ENCODE measurements at regions not wholly inside any gene's neighbourhood (a gene's known extent, or its start where the extent isn't known, plus 50 kb on each side); places are given as distances from the start of the nearest gene placed in this dataset.

GRCh38 chr15:87777054-87777561 lies 479.4 kb downstream of the NTRK3 start:
- ChIA-PET POLR2A (no interaction called here), CTCF (interaction anchor here (0.6 to 0.9 kb wide), 2 partner anchors 104 to 172 kb away, joined by 3 to 5 read pairs; no protein-coding TSS in a partner anchor)
- no peaks in the 10 kb centered on the region for H3K4me1 ChIP-seq (ENCODE audit: control insufficient read depth, insufficient read depth, low read length)
- no peaks in the 10 kb centered on the region for H3K9me3 ChIP-seq (ENCODE audit: control insufficient read depth, insufficient read depth, low read depth, low read length)
- H3K4me3 ChIP-seq (ENCODE audit: low read depth, low read length): no peak overlapping the region
- H3K36me3 ChIP-seq (ENCODE audit: control insufficient read depth in 2 of 2, insufficient read depth in 1 of 2, low read length in 2 of 2): no peaks in the 10 kb centered on the region
- TF ChIP-seq ZNF184 (tag by site-specific recombination; IDR thresholded peaks at IDR 0.05) (no peak), ZNF600 (tag by site-specific recombination; IDR thresholded peaks at IDR 0.05) (no peak), KLF9 (tag by site-specific recombination; IDR thresholded peaks at IDR 0.05; ENCODE audit: low read depth) (no peak), ZEB2 (tag by site-specific recombination; IDR thresholded peaks at IDR 0.05) (no peak), INSM2 (tag by site-specific recombination; IDR thresholded peaks at IDR 0.05) (no peak), ZNF169 (tag by site-specific recombination; IDR thresholded peaks at IDR 0.05) (no peak), ZNF175 (tag by site-specific recombination; IDR thresholded peaks at IDR 0.05) (no peak), ZSCAN18 (tag by site-specific recombination; IDR thresholded peaks at IDR 0.05) (no peak), KLF7 (tag by site-specific recombination; IDR thresholded peaks at IDR 0.05; ENCODE audit: borderline replicate concordance) (no peak), PRDM10 (tag by site-specific recombination; IDR thresholded peaks at IDR 0.05) (no peak), ZNF155 (tag by site-specific recombination; IDR thresholded peaks at IDR 0.05) (no peak)
- TF ChIP-seq, protein P1, sequence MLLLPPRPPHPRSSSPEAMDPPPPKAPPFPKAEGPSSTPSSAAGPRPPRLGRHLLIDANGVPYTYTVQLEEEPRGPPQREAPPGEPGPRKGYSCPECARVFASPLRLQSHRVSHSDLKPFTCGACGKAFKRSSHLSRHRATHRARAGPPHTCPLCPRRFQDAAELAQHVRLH (tag by site-specific recombination; IDR thresholded peaks at IDR 0.05): no peak
- no peak overlapping the region for H3K27ac ChIP-seq (ENCODE audit: extremely low read depth, low read depth, low read length)

- ChIA-PET CTCF (interaction anchor here (0.7 kb wide), 1 partner anchor 51 kb away, joined by 4 read pairs; no protein-coding TSS in a partner anchor), POLR2A (no interaction called here)
- no peaks in the 10 kb centered on the region for H3K4me1 ChIP-seq (ENCODE audit: control insufficient read depth, insufficient read depth, low read length)
- H3K9me3 ChIP-seq (ENCODE audit: control insufficient read depth, insufficient read depth, low read depth, low read length): no peaks in the 10 kb centered on the region
- no peaks in the 10 kb centered on the region for H3K36me3 ChIP-seq (ENCODE audit: control insufficient read depth in 2 of 2, insufficient read depth in 1 of 2, low read length in 2 of 2)
- no peak overlapping the region for H3K4me3 ChIP-seq (ENCODE audit: low read depth, low read length)
- no peak for TF ChIP-seq ZNF777 (tag by site-specific recombination; IDR thresholded peaks at IDR 0.05; ENCODE audit: borderline replicate concordance)
- no peak for TF ChIP-seq SCRT1 (tag by site-specific recombination; IDR thresholded peaks at IDR 0.05; ENCODE audit: borderline replicate concordance)
- TF ChIP-seq ZNF701 (tag by site-specific recombination; IDR thresholded peaks at IDR 0.05): no peak
- no peak for TF ChIP-seq ZBTB17 (tag by site-specific recombination; IDR thresholded peaks at IDR 0.05)
- no peak for TF ChIP-seq ZNF10 (tag by site-specific recombination; IDR thresholded peaks at IDR 0.05)
- no peak for TF ChIP-seq ZFP37 (tag by site-specific recombination; IDR thresholded peaks at IDR 0.05)
- no peak for TF ChIP-seq ZSCAN30 (tag by site-specific recombination; IDR thresholded peaks at IDR 0.05)
- TF ChIP-seq, protein P2, sequence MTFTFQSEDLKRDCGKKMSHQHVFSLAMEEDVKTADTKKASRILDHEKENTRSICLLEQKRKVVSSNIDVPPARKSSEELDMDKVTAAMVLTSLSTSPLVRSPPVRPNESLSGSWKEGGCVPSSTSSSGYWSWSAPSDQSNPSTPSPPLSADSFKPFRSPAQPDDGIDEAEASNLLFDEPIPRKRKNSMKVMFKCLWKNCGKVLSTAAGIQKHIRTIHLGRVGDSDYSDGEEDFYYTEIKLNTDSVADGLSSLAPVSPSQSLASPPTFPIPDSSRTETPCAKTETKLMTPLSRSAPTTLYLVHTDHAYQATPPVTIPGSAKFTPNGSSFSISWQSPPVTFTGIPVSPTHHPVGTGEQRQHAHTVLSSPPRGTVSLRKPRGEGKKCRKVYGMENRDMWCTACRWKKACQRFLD (tag by site-specific recombination; IDR thresholded peaks at IDR 0.05): no peak
- no peak for TF ChIP-seq FEZF1 (tag by site-specific recombination; IDR thresholded peaks at IDR 0.05)
- no peak for TF ChIP-seq SP2 (tag by site-specific recombination; IDR thresholded peaks at IDR 0.05)
- no peak for TF ChIP-seq ZNF37A (tag by site-specific recombination; IDR thresholded peaks at IDR 0.05)
- H3K27ac ChIP-seq (ENCODE audit: extremely low read depth, low read depth, low read length): no peak overlapping the region
Observed at GRCh38 chr15:87767516-87767915, 489.0 kb downstream of the NTRK3 start.
